IMR-90 (cell line): ENCODE measurements at regions not wholly inside any gene's neighbourhood (a gene's known extent, or its start where the extent isn't known, plus 50 kb on each side); places are given as distances from the start of the nearest gene placed in this dataset.

Experiments used
- ATAC-seq: fragments of 200-7000 bp; cut with Tn5 transposase; 2 replicates; pipeline ENCODE4 v1.9.1; 2020; ENCODE audit warnings: low read depth, mild to moderate bottlenecking, moderate library complexity
- BruUV-seq: library from RNA; stranded (reverse); fragments of 400-500 nt; replicated peaks from 2 replicates; lab custom pipeline; 2021; lab: Mats Ljungman, UMichigan
- CTCF ChIA-PET: fragments of 300-600 bp; formaldehyde crosslinking; extraction: SDS; loops from one replicate; lab custom pipeline; 2021; ENCODE audit warnings: antibody characterized with exemption; lab: Yijun Ruan, JAX
- POLR2A ChIA-PET: fragments of 300-600 bp; sonication (Branson Sonifier 250); formaldehyde crosslinking; loops from one replicate; lab custom pipeline; 2022; ENCODE audit warnings: antibody characterized with exemption; ENCODE audit not compliant: unreplicated experiment; lab: Charles Lee
- DNase-seq: peaks from one replicate; pipeline ENCODE4 v3.0.0; 2013
- H2AFZ ChIP-seq: replicated peaks from 2 replicates; pipeline ENCODE3; 2013; ENCODE audit warnings: low read length, mild to moderate bottlenecking; ENCODE audit not compliant: poor library complexity
- H2AK5ac ChIP-seq: 2 replicates; pipeline ENCODE4 v1.6.1; 2013; ENCODE audit warnings: low read depth, low read length, inconsistent platforms
- H2AK9ac ChIP-seq: replicated peaks from 2 replicates; pipeline ENCODE3; 2013; ENCODE audit warnings: mild to moderate bottlenecking, low read depth, low read length, moderate library complexity; ENCODE audit not compliant: poor library complexity
- H2BK120ac ChIP-seq: 2 replicates; pipeline ENCODE4 v1.6.1; 2013; ENCODE audit warnings: low read depth, low read length, inconsistent platforms
- H2BK15ac ChIP-seq: 3 replicates; pipeline ENCODE4 v1.6.1; 2013; ENCODE audit warnings: low read depth, low read length, inconsistent platforms
- H2BK20ac ChIP-seq: 2 replicates; pipeline ENCODE4 v1.6.1; 2013; ENCODE audit warnings: low read depth, mild to moderate bottlenecking, inconsistent platforms, low read length, moderate library complexity
- H2BK5ac ChIP-seq: 2 replicates; pipeline ENCODE4 v1.6.1; 2013; ENCODE audit warnings: mild to moderate bottlenecking, low read depth, low read length, inconsistent platforms; ENCODE audit not compliant: poor library complexity, severe bottlenecking
- H3K14ac ChIP-seq: replicated peaks from 2 replicates; pipeline ENCODE4 v1.6.1; 2013; ENCODE audit warnings: low read depth, low read length, inconsistent platforms
- H3K18ac ChIP-seq: 2 replicates; pipeline ENCODE4 v1.6.1; 2013; ENCODE audit warnings: low read depth, low read length, control low read depth
- H3K23ac ChIP-seq: 2 replicates; pipeline ENCODE4 v1.6.1; 2013; ENCODE audit warnings: low read depth, low read length, inconsistent platforms
- H3K27ac ChIP-seq: 2 replicates; pipeline ENCODE4 v1.5.1; 2013; ENCODE audit warnings: mild to moderate bottlenecking, control low read depth, low read length; ENCODE audit not compliant: insufficient read depth
- H3K27me3 ChIP-seq: 2 replicates; pipeline ENCODE4 v1.6.1; 2013; ENCODE audit warnings: low read length; ENCODE audit not compliant: control insufficient read depth, insufficient read depth
- H3K36me3 ChIP-seq: 2 replicates; pipeline ENCODE4 v1.6.1; 2013; ENCODE audit warnings: low read length, mixed read lengths; ENCODE audit not compliant: control insufficient read depth, insufficient read depth
- H3K4ac ChIP-seq: 2 replicates; pipeline ENCODE4 v1.6.1; 2013; ENCODE audit warnings: low read depth, low read length, inconsistent platforms
- H3K4me1 ChIP-seq: 2 replicates; pipeline ENCODE4 v1.6.1; 2013; ENCODE audit warnings: low read length, mixed read lengths; ENCODE audit not compliant: control insufficient read depth, insufficient read depth
- H3K4me2 ChIP-seq: 2 replicates; pipeline ENCODE4 v1.6.1; 2013; ENCODE audit warnings: low read depth, mild to moderate bottlenecking, control low read depth, low read length, moderate library complexity
- H3K4me3 ChIP-seq: 2 replicates; pipeline ENCODE4 v1.5.1; 2013; ENCODE audit warnings: low read depth, mild to moderate bottlenecking, control low read depth, low read length, moderate library complexity; ENCODE audit not compliant: insufficient read depth
- H3K56ac ChIP-seq: 2 replicates; pipeline ENCODE4 v1.6.1; 2013; ENCODE audit warnings: low read length, inconsistent platforms; ENCODE audit not compliant: insufficient read depth; ENCODE audit errors: extremely low read depth
- H3K79me1 ChIP-seq, 2 experiments: 2 replicates each; pipeline ENCODE4 v1.6.1; 2013; ENCODE audit warnings: low read length in 2 of 2, inconsistent platforms in 1 of 2, low read depth in 1 of 2
- H3K9ac ChIP-seq: 2 replicates; pipeline ENCODE4 v1.6.1; 2013; ENCODE audit warnings: low read depth, low read length, control low read depth
- H3K9me1 ChIP-seq: 2 replicates; pipeline ENCODE4 v1.6.1; 2013; ENCODE audit warnings: low read length, inconsistent platforms; ENCODE audit not compliant: insufficient read depth
- H3K9me3 ChIP-seq: 2 replicates; pipeline ENCODE4 v1.6.1; 2013; ENCODE audit warnings: low read length; ENCODE audit not compliant: control insufficient read depth, insufficient read depth
- H4K20me1 ChIP-seq: 2 replicates; pipeline ENCODE4 v1.6.1; 2013; ENCODE audit warnings: low read length, inconsistent platforms; ENCODE audit not compliant: insufficient read depth
- H4K5ac ChIP-seq: 2 replicates; pipeline ENCODE4 v1.6.1; 2013; ENCODE audit warnings: mild to moderate bottlenecking, low read depth, low read length, control low read depth
- H4K8ac ChIP-seq, 2 experiments: 2 replicates each; pipeline ENCODE4 v1.6.1; 2013; ENCODE audit warnings: low read depth in 2 of 2, low read length in 2 of 2, control low read depth in 1 of 2, inconsistent platforms in 1 of 2
- H4K91ac ChIP-seq: 2 replicates; pipeline ENCODE4 v1.6.1; 2013; ENCODE audit warnings: low read depth, low read length, inconsistent platforms; ENCODE audit not compliant: insufficient read depth
- BHLHE40 ChIP-seq: fragments of 150-350 bp; IDR thresholded peaks from 2 replicates; pipeline ENCODE4 v1.6.1; 2016; ENCODE audit warnings: mild to moderate bottlenecking, low read depth, low read length
- FOS ChIP-seq: fragments of 150-350 bp; IDR thresholded peaks from 2 replicates; pipeline ENCODE4 v1.6.1; 2016; ENCODE audit warnings: low read depth, low read length
- MAZ ChIP-seq: IDR thresholded peaks from 2 replicates; pipeline ENCODE4 v1.6.1; 2012; ENCODE audit warnings: low read depth, mild to moderate bottlenecking, low read length, improper control_type of control experiment, moderate library complexity, borderline replicate concordance
- MXI1 ChIP-seq: IDR thresholded peaks from 2 replicates; pipeline ENCODE4 v1.6.1; 2012; ENCODE audit warnings: low read depth, mild to moderate bottlenecking, low read length, moderate library complexity, borderline replicate concordance
- POLR2A ChIP-seq: IDR thresholded peaks from 2 replicates; pipeline ENCODE4 v1.6.1; 2012; ENCODE audit warnings: mild to moderate bottlenecking, low read depth, low read length
- RAD21 ChIP-seq: IDR thresholded peaks from 2 replicates; pipeline ENCODE4 v1.6.1; 2012; ENCODE audit warnings: low read length, improper control_type of control experiment
- SMC3 ChIP-seq: fragments of 150-350 bp; IDR thresholded peaks from 2 replicates; pipeline ENCODE4 v1.6.1; 2016; ENCODE audit warnings: low read depth, mild to moderate bottlenecking, antibody characterized with exemption, low read length, moderate library complexity
- WGBS, 2 experiments: methylation state at CpG; one replicate each; pipeline versions ENCODE4 v1.1.5 to v1.1.7; 2013; ENCODE audit warnings: missing lambda C conversion rate in 2 of 2; ENCODE audit not compliant: insufficient read length in 1 of 2; ENCODE audit errors: extremely low coverage in 2 of 2; 5-methylcytosine and 5-hydroxymethylcytosine counted together
- dilution Hi-C: fragments of 300-500 bp; cut with HindIII; formaldehyde crosslinking; loops from one replicate; pipeline ENCODE4 v1.14.3; 2018; ENCODE audit warnings: low sequenced_read_pairs; ENCODE audit not compliant: unreplicated experiment
- in situ Hi-C: fragments of 300-500 bp; cut with MboI; formaldehyde crosslinking; loops from 3 replicates; pipeline ENCODE4 v1.14.3; 2019; ENCODE audit warnings: low sequenced_read_pairs, inconsistent platforms, mixed read lengths
- intact Hi-C: fragments of 100-400 bp; cut with micrococcal nuclease; formaldehyde crosslinking; loops from 2 replicates; pipeline ENCODE4 v1.10.0; 2022
- TF ChIP-seq, protein P1 (sequence below): fragments of 150-350 bp; IDR thresholded peaks from 2 replicates; pipeline ENCODE4 v1.6.1; 2016; ENCODE audit warnings: low read depth, mild to moderate bottlenecking, low read length, moderate library complexity, borderline replicate concordance
- TF ChIP-seq, protein P2 (sequence below): conservative IDR thresholded peaks from 2 replicates; pipeline ENCODE4 v1.5.1; 2012; ENCODE audit warnings: mild to moderate bottlenecking, low read depth, low read length, improper control_type of control experiment
- TF ChIP-seq, protein P3 (sequence below): fragments of 150-350 bp; IDR thresholded peaks from 2 replicates; pipeline ENCODE4 v1.6.1; 2017; ENCODE audit warnings: mild to moderate bottlenecking, antibody characterized with exemption, low read length, low read depth

DNA sequence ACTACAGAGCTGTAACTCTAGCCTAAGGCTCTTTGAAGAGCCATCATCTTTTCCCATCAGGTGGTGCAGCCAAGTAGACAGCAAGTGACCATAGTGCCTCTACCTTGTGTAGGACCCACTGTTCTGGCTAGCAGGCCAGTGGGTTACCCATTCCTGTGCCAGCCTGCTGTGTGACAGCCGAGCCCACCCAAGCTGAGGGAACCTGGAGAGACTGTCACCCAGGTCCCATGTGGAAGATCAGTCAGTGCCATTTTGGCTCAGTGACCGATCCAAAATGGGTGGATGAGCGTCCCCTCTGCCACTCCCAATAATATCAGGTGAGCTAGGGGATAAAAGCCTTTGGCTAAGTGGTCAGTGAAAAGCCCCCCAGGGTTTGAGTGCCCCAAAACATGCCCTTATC, 417.9 kb downstream of the MATN1 start:
- H2AK9ac ChIP-seq = no peak overlapping the region
- intact Hi-C loops (no loop called here), dilution Hi-C loops (no loop called here), in situ Hi-C loops (no loop called here)
- H2AK5ac ChIP-seq = no peak overlapping the region
- H4K20me1 ChIP-seq = no peaks in the 10 kb centered on the region
- no peak overlapping the region for H3K27ac ChIP-seq
- no peaks in the 10 kb centered on the region for H3K79me1 ChIP-seq
- POLR2A ChIA-PET = no interaction called here
- ATAC-seq (no peak), DNase-seq (no peak)
- no peak overlapping the region for H2BK120ac ChIP-seq
- H4K91ac ChIP-seq = no peak overlapping the region
- H2BK20ac ChIP-seq = no peak overlapping the region
- no peak overlapping the region for H2BK5ac ChIP-seq
- no peaks in the 10 kb centered on the region for H3K36me3 ChIP-seq
- H2AFZ ChIP-seq = no peak overlapping the region
- TF ChIP-seq SMC3 (no peak), RAD21 (no peak), FOS (no peak), BHLHE40 (no peak), POLR2A (no peak), MAZ (no peak), MXI1 (no peak)
- TF ChIP-seq, protein P1, sequence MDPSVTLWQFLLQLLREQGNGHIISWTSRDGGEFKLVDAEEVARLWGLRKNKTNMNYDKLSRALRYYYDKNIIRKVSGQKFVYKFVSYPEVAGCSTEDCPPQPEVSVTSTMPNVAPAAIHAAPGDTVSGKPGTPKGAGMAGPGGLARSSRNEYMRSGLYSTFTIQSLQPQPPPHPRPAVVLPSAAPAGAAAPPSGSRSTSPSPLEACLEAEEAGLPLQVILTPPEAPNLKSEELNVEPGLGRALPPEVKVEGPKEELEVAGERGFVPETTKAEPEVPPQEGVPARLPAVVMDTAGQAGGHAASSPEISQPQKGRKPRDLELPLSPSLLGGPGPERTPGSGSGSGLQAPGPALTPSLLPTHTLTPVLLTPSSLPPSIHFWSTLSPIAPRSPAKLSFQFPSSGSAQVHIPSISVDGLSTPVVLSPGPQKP = no peak
- TF ChIP-seq, protein P2, sequence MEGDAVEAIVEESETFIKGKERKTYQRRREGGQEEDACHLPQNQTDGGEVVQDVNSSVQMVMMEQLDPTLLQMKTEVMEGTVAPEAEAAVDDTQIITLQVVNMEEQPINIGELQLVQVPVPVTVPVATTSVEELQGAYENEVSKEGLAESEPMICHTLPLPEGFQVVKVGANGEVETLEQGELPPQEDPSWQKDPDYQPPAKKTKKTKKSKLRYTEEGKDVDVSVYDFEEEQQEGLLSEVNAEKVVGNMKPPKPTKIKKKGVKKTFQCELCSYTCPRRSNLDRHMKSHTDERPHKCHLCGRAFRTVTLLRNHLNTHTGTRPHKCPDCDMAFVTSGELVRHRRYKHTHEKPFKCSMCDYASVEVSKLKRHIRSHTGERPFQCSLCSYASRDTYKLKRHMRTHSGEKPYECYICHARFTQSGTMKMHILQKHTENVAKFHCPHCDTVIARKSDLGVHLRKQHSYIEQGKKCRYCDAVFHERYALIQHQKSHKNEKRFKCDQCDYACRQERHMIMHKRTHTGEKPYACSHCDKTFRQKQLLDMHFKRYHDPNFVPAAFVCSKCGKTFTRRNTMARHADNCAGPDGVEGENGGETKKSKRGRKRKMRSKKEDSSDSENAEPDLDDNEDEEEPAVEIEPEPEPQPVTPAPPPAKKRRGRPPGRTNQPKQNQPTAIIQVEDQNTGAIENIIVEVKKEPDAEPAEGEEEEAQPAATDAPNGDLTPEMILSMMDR = no peak
- TF ChIP-seq, protein P3, sequence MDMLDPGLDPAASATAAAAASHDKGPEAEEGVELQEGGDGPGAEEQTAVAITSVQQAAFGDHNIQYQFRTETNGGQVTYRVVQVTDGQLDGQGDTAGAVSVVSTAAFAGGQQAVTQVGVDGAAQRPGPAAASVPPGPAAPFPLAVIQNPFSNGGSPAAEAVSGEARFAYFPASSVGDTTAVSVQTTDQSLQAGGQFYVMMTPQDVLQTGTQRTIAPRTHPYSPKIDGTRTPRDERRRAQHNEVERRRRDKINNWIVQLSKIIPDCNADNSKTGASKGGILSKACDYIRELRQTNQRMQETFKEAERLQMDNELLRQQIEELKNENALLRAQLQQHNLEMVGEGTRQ = no peak
- CTCF ChIA-PET = no interaction called here
- no peak overlapping the region for H3K4me3 ChIP-seq
- no peak overlapping the region for H4K8ac ChIP-seq
- no CpG with 5 or more reads among the region's 3 CpGs for WGBS, 2 experiments
- H3K56ac ChIP-seq = no peak overlapping the region
- no peak overlapping the region for H3K23ac ChIP-seq
- no peak overlapping the region for H3K18ac ChIP-seq
- no peak overlapping the region for H2BK15ac ChIP-seq
- H3K4ac ChIP-seq = no peak overlapping the region
- no peaks in the 10 kb centered on the region for H3K9me3 ChIP-seq
- no peak overlapping the region for H3K4me2 ChIP-seq
- BruUV-seq = no TSS peak
- H3K27me3 ChIP-seq = no peaks in the 10 kb centered on the region
- no peak overlapping the region for H3K9ac ChIP-seq
- no peaks in the 10 kb centered on the region for H3K9me1 ChIP-seq
- no peaks in the 10 kb centered on the region for H3K4me1 ChIP-seq
- no peak overlapping the region for H3K14ac ChIP-seq
- H4K5ac ChIP-seq = no peak overlapping the region
